Activated T-cell treated with anti-CD3 and anti-CD28 coated beads for 1 hour (primary cell): ENCODE measurements at regions not wholly inside any gene's neighbourhood (a gene's known extent, or its start where the extent isn't known, plus 50 kb on each side); places are given as distances from the start of the nearest gene placed in this dataset.
"Not testable (repeated sequence)": the region's sequence is repeated elsewhere in the genome, so short reads cannot be mapped to it uniquely, and the experiment has no call there.

Experiments
- DNase-seq: peaks from one replicate; pipeline ENCODE4 v3.0.0-alpha.2; 2020; ENCODE audit warnings: low read depth

DNA sequence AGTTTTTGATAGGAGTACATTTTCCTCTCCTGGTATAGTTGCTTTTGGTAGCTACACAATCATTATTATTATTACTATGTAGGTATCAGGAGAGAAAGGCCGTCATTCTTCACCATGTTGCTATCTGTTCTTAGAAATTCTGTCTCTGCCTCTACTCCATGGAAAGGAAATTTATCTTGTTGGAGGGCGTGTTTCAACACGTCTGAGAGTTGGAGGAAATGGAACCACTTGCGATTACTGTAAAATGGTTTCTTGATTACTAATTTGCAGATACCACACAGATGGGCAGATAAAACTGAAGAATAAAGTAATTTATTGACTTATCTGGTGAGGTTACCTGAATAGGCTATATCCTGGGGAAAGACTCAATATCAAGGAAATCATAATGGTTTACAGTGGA, 488.4 kb downstream of the NR2F2 start:
- no peak for DNase-seq

GRCh38 chr15:96827981-96828380, 497.5 kb downstream of the NR2F2 start:
- DNase-seq, result no peak

DNA sequence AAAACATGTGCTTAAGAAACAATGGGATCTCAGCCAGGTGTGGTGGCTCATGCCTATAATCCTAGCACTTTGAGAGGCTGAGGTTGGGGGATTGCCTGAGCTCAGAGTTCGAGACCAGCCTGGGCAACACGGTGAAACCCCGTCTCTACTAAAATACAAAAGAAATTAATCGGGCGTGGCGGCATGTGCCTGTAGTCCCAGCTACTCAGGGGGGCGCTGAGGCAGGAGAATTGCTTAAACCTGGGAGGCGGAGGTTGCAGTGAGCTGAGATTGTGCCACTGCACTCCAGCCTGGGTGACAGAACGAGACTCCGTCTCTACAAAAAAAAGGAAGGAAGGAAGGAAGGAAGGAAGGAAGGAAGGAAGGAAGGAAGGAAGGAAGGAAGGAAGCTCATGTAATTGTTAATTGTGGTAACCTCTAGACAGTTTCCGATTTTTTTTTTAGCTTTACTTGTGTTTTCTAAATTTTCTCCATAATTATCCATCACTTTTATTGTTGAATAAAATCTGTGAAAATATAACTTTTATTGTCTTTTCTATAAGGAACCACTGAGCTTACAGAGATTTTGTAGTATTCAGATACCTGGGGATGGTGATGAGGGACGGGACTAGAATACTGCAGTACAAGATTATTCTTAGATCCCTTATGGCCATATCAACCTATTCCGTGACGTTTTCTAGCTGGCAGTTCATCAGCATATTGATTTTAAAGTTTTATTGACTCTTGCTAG, 506.9 kb downstream of the NR2F2 start:
- DNase-seq, result no peak

- no peak for DNase-seq
Observed at GRCh38 chr15:96838081-96838480, 507.6 kb downstream of the NR2F2 start.

DNA sequence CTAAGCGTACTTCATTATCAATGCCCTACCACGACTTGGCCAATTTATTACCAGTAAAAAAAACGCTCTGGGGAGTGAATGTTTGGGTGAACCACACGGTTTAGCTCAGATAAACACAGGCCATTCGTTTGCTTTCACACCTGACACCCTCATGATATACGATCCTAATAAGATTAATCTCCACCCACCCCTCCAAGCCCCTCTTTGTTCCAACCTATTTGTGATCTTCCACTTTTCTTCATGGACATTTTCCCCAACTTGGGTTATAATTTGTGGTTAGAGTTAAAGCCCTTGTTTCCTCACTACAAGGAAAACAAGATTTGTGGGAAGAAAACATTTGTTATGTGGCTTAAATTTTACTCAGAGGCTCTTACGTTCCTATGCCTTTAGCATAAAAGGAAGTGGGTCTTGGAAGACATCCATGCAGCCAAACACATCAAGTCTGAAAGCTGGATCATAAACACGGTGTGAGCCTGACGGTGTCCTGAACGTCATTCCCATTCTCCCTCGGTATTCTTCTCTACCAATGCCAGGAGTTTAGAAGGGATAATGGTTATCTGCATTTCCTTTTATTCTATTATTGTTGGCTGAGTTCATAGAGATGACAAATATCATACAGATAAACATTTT, 518.9 kb downstream of the NR2F2 start:
- DNase-seq, result no peak

GRCh38 chr15:96851613-96852012, 521.1 kb downstream of the NR2F2 start:
- DNase-seq, result no peak

GRCh38 chr15:96858694-96859093, 528.2 kb downstream of the NR2F2 start:
- DNase-seq, result no peak

DNA sequence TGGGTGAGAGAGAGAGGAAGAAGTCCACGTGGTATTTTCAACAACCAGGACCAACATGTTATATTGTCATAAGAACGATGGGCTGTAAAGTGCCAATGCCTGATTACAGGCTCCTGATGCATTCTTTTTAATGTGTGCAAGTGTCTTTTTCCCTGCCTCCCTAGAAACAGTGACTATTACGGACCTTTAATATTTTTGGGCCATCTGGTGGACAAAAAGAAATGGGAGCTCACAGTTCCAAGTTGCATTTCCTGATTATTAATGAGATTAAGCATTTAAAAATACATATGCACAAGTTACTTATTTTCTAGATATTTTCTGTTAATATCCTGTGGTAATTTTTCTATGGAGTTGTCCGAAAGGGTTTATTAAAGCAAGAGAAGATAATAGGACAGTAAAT, 530.2 kb downstream of the NR2F2 start:
- no peak for DNase-seq

DNA sequence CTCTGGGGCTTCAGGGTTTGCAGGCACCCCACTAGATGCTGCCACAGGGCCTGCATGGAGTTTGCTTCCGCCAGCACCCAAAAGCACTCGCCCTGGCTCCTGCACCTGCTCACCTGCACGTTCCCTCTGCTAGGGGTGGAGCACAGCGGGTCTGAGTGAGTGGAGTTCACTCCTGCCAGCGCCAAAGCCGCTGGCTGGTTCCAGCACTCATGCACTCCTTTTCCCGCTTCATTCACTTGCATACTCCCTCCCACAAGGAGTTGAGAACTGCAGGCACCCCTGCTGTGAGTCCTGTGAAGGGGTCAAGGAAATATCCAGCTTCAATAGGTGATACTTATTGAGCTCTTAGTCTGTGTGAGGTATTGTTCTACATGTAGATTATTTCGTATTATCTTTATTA, 537.5 kb downstream of the NR2F2 start:
- DNase-seq, result no peak

GRCh38 chr15:96869122-96869521, 538.6 kb downstream of the NR2F2 start:
- DNase-seq, result no peak

GRCh38 chr15:96869790-96870189, 539.3 kb downstream of the NR2F2 start:
- no peak for DNase-seq

DNA sequence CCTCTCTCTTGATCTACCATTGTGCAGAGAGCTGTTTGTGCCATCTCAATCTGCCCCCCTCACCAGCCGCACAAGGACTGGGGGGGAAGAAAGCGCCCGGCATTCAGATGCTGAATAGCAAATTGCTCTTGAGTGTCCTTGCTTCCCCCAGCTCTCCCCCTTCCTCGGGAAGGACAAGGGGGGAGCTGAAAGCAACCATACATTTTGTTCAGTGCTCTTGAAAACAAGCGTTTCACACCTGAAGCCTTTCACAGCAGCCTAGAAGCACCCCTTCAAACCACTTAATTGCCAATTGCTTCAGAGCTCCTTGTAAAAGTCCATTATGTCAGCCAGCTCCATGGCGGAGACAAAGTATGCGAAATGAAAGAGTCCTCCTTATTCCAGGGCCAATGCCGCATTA, 540.1 kb downstream of the NR2F2 start:
- no peak for DNase-seq

GRCh38 chr15:96877442-96877841, 546.9 kb downstream of the NR2F2 start:
- not testable (repeated sequence) for DNase-seq

GRCh38 chr15:96878129-96878528, 547.6 kb downstream of the NR2F2 start:
- no peak for DNase-seq

GRCh38 chr15:96882121-96882772, 551.7 kb downstream of the NR2F2 start:
- no peak for DNase-seq

DNA sequence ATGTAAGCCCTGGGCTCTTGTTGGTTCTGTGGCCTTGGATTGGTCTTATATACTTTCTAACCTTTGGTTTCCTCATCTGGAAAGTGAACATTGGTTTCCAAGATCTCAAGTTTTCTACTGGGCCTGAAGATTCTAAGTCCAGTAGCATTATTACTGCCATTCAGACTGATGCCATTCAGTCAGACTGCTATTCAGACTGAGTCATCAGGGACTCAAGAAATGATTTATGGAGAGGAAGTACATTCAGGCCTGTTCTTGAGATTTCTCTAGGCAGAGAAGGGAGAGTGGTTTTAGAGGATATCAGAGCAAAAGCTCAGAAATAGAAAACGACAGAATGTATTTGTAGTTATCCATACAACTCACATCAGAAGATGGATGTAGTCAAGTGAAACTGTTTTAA, 557.2 kb downstream of the NR2F2 start:
- DNase-seq, result no peak

GRCh38 chr15:96888764-96889163, 558.3 kb downstream of the NR2F2 start:
- DNase-seq, result no peak

DNA sequence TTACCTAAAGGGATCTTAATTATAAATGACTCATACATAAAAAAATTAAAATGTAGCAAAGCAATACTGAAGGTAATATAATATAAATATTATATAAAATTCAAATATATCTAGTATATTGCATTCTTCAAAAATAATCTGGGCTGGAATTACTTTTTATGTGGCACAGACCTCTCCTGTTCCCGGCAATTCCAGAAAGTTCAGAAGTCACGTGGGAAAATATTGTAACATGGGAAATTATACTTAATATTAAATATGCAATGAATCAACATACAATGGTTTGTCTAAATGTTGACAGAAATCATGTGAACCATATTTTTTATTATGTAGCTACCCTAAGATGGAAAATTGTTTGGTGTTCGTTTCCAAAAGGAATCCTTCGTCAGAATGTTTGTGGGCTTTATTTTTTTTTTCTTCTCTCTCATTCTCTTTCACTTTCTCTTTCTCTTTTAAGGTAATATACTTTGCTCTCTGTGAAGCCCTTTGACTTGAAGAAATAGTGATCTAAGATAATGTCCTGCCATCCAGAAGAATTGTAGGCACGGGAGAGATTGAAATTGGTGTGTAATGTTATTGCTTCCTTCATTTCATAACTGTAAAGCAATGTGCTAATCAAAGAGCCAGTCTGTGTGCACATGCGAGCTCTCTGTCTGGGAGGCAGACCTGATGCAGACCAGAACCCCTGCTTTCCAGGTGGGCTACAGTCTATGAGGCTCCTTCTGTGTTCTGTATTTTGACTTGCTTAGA, 559.4 kb downstream of the NR2F2 start:
- DNase-seq, result no peak

- no peak for DNase-seq
Observed at GRCh38 chr15:96891046-96891445, 560.5 kb downstream of the NR2F2 start.

DNA sequence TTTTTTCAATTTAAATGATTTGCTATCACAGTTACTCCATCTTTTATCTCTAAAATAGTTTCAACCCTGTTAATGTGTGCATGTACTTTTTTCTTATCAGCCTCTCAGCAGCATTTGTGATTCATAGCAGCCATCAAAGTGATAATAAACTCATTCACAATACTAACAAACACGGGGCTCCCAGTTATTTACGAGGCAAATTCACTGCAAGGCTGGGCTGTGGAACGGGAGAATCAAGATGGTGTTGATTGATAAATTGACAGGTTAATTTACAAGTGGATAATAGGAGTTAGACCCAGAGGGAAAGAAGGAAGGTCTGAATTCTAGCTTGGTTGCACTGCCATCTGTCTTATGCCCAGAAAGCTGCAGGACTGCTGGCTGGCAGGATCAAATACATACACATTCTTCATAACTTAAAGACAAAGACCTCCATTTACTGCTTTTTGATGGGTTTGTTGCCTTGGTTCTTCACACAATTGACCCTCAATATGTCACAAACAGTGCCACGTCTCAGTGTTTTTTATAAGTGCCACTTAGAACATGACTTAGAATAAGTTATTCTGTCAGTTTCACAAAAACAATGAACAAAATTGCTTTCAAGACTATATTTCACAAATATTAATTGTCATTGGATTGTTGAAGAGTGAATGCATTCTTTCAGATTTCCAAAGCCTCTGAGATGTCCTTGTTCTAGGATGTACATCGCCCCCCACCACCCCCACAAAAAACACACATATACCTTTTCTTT, 562.8 kb downstream of the NR2F2 start:
- DNase-seq, result no peak

DNA sequence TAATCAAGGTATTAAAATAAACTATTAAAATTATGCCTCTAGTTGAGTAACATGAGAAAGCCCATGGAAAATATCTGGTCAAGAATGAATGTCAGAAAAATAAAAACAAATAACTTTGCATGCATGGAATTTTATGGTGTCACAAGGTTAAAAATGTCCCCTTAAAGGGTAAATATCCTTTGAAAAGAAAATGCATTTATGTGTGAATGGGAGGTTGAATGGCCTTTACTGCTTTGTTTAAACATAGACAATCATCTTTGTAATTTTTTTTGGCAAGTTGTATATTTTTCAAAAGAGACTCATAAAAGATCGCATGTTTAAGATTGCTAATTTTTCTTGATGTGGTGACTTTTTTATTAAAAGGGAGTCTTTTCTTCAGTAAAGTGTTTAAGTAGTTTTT, 564.2 kb downstream of the NR2F2 start:
- no peak for DNase-seq

- DNase-seq, result no peak
Observed at GRCh38 chr15:96896766-96897165, 566.3 kb downstream of the NR2F2 start.
